Fibroblast of skin of scalp (primary cell): ENCODE measurements at regions not wholly inside any gene's neighbourhood (a gene's known extent, or its start where the extent isn't known, plus 50 kb on each side); places are given as distances from the start of the nearest gene placed in this dataset.

ENCODE experiments used
- DNase-seq: peaks from one replicate; pipeline ENCODE4 v3.0.0-alpha.2; 2013

DNA sequence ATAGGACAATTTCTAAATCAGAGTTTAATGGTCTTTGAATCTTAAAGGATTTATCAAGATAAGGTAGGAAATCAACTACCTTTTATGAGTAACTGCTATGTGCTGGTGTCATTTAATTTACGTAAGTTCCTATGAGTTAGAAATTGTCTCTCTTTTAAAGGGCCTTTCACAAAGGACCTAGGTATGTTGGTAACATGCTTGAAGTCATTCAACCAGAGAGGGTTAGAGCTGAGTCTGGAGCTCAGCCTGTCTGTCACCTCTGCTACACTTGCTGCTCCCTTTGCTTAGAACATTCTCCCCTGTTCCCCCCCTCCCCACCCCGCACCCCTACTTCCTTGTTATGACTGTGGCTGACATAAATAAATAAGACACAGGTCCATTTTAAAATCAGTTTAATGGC lies 190.3 kb upstream of the SEMA6A start:
- DNase-seq, result no peak

DNA sequence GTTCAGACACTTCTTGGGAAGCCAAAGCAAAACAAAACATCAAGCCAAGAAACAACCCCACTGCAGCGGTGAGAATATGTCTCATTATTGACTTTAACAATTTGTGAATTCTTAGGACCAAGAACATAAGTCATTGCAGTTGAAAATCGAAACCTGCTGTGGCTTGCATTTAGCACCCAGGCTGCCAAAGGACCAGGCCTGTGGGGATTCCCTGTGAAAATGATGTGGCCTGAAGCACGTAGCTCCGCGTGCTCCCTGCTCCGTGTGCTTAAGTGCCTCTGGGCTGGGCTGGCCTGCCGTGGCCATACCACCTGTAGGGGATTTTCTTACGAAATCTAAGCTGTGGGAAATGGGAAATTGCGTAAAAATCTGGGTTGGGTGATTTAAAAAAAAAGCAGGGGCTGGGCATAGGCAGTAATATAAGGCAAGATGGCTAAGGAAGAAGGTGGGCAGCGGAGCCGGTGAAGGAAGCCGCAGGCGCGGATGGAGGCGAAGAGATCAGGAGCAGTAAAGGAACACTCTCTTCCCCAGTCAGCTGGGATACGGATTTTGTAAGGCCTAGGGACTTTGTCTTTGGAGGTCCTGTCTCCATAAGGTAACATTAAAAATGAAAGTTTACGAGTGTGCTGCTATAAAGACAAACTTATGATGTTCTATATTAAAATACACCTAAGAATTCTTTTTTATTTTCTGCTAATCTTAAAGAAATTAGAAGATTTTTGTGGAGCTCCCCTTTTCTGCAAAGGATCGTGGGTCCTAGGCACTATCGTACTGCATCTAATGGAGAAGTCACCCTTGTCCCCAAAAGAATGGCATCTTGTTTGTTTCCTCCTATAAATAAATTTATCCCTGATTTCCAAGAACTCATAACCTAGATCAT lies 189.6 kb upstream of the SEMA6A start:
- peak; percentile 43 for DNase-seq

DNA sequence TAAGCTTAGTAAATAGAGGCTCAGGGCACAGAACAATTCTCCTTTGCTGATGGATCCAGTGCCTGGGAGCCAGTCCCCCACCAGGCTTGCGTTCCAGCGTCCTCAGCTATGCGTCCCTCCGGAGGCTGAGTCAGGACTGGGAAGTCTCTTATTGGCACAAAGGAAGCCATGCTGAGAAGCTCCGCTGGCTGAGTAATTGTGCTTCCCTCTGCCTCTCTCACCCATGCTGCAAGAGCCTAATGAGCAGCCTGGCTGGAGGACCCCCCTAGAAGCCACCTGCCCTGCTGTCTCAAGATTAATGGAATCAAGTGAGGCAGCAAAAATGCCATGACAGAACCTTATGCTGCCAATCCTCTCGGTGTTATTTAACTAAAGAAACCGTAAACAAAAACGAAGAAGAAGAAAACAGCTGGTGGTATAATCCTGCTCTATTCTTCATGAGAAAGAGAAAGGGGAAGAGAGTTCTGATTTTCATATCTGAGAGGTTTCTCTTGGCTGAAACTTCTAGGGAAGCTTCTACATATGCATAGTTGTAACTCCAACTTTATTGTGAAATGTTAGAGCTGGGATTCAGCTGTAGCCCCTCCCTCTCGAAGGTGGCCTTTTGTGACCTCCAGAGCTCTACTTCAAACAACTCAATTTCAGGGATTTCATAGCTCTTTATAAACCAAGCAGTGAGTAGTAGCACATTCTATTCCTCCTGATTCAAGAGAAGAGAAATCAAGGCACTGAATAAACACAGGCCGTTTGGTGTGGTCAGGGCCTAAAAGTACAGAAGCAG lies 185.4 kb upstream of the SEMA6A start:
- peak; percentile 77 for DNase-seq

DNA sequence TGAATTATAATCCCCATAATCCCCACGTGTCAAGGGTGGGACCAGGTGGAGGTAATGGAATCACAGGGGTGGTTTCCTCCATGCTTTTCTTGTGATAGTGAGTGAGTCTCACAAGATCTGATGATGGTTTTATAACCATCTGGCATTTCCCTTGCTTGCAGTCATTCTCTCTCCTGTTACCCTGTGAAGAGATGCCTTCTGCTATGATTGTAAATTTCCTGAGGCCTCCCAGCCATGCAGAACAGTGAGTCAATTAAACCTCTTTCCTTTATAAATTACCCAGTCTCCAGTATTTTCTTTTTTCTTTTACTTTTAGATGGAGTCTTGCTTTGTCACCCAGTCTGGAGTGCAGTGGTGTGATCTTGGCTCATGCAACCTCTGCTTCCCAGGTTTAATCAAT lies 182.7 kb upstream of the SEMA6A start:
- DNase-seq, result no peak

DNA sequence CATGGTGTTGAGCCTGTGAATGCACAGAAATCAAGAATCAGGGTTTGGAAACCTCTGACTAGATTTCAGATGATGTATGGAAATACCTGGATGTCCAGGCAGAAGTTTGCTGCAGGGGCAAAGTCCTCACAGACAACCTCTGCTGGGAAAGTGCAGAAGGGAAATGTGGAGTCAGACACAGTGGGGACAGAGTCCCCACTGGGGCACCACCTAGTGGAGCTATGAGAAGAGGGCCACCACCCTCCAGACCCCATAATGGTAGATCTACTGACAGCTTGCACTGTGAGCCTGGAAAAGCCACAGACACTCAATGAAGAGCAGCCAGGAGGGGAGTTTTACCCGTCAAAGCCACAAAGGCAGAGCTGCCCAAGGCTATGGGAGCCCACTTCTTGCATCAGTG lies 181.9 kb upstream of the SEMA6A start:
- no peak for DNase-seq

DNA sequence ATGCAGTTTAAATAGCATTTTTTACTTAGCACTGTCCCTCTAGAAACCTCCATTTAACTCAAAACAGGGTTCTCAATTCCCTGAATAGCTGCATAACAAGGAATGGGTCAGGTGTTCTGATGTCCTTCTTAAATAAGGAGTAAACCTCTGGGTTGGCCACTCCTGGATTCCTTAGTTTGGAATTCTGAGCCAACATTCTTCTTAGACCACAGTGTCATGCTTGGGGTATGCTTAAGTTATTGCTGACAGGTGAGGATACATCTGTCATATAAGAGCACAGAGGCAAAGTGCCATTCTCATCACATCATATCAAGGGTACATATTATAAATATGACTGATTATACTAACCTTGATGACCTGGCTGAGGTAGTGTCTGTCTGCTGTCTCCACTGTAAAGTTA lies 179.9 kb upstream of the SEMA6A start:
- DNase-seq, result no peak

DNA sequence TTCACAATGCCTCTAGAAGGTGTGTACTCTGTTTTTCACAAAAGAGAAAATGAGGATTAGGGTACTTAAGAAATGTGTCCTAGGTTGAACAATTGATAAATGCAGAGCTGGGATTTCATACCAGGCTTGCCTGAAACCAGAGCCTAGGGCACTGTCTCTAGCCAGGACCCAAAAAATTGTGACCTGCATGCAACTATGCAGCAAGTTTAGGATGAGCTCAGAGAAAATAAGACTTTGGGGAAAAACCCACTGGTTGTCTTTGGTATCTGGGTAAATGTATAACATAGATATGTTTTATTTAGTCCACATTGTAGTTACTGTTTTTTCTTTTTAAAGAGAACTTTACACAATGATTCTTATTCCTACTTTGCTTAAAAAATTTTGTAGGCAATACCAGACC lies 177.1 kb upstream of the SEMA6A start:
- DNase-seq, result no peak

DNA sequence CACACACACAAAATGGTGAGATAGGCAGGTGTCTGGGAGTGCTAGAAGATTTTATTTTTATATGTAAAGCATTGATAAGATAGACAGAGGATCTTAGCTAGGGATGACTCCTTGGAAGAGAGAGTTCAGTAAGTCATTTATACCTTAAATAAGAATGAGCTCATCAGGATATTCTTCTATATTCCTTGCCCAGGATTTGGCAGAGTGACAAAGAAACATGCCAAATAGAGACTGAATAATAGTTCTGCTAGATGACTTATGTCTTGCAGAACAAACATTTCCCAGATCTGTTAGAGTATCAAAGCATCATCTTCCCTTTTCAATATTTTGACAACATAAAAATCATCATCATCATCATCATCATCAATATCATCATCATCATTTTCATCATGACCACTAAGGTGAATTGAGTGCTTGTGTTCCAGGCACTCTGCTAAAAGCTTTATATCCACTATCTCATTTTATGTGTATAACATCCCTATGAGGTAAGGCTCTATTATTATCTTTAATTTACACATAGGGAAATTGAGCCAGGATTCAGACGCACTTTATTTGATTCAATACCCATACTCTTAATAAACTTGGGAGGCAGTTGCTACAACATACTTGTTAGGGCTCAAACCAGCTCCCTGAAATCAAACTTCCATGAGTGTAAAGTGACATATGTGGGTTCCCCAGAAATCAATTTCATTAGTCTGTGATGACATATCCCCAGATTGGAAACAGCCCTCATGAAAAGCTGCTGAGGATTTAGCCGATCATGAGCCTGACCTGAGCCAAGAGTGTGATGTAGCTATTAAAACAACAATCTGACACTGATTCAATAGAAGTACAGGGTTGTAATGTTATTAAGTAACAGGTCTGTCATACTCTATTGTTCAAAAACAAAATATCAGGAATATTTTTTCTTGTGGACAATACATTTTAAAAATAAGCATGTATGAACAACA lies 176.3 kb upstream of the SEMA6A start:
- no peak for DNase-seq

DNA sequence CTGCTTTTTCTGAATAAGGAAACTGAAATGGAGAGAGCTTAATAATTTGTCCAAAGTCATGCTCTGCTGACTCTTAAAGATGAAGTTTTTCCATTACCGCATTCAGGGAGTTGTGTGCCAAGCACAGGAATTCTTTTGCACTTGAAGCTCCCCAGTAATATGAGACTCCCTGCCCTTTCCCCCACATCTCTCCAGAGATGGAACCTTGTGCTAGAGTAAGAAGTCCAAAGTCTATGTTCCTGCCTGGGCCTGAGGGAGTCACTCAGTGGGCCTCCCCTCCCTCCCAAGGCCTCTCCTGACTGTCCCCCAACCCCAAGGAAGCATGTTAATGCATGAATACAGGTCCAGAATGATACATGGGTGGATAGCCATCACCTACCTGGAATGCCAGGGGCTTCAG lies 173.3 kb upstream of the SEMA6A start:
- no peak for DNase-seq

DNA sequence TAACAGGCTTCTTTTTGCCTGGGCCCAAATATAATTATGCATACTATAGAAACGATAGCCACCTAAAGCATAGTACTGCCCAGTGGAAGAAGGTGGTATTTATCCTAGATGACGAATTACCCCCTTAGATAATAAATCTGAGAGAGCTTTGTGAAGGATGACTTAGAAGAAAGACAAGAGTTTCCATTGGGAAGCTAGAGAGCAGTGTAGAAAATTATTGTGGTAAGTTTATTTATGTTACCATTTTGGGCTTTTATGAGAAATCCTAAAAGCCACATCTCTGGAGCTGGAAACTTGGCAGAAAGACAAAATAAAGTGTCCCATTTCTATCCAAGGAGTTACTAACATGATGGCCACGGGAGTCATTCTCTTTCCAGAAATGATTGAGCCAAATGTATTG lies 172.0 kb upstream of the SEMA6A start:
- no peak for DNase-seq

DNA sequence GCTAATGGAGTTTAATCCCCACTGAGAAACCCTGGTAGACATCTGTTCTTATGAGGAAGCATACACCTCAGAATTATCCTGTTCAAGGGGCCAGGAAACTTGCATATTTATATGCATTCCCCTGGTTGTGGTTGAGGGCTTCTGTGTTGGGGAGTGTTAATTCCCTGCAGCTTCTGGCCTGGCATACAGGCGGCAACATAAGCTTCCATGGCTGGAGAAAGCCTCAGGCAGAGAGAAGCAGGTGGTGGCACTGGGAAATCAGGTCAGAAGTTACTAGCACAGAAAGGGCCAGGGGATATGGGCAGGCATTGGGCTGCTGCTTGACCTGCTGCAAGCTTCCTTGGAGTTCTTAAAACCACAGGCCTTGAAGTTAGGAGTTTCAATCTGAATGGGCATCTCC lies 166.1 kb upstream of the SEMA6A start:
- DNase-seq, result no peak

DNA sequence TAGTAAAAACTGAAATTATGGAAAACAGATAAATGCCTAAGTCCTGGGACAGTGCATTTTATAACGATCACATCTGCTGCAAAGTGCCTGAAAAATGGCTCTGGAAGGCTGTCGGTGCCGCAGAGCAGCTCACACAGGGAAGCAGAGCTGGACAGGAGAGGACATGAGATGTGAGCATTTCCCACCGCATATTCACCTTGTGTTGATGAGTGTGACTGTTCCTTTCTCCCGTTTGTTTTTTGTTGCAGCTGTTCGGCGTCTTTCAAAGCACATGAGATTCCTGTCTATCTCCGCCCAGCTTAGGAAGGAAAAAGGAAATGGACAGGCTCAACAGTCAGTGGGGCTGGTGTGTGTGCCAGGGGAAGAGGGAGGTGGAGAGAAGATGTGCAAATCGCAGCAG lies 164.9 kb upstream of the SEMA6A start:
- DNase-seq, result no peak

DNA sequence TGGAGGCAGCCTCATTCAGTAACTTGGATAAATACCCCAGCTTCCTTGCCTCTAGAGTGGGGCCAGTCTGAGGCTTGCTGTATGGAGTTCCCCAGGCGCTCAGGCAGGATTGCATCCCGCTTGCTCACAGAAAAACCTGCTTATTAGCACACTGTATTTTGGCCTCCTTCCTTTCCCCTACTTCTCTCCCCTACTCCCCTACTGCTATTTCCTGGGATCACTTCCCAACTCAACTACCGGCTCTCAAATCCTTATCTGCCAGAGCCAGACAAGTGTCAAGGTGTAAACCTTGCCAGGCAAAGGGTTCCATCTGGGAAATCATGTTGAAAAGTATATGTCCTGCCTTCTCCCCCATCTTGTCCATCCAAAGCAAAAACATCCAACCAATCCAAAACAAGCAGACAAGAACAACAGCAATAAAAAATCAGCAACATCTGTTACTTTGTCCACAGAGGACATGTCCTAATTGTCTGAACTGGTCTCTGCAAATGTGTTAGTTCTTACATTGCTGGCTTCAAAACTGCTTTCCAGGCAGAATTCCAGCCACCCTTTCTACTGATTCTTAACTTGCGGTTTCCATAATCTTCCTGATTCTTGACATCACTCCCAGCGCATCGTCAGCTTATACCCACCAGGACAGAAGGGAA lies 164.1 kb upstream of the SEMA6A start:
- peak; percentile 28 for DNase-seq

DNA sequence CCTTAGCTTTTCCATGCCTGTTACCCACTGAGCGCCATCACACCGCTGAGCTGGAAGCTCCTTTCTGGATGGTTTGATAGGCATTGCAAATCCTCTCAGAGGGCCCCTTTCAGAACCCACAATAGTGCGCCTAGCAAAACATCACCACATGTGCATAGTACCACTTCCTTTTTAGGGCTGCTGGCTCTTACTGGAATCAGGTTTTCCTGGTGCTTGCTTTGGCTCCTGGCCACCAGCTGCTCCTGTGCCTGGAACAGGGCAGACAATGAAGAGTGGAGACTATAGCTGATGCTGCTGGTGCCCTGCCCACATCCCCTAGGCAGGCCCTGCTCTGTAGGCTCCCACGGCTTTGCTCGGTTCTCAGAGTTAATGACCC lies 163.6 kb upstream of the SEMA6A start:
- DNase-seq, result peak; percentile 14

DNA sequence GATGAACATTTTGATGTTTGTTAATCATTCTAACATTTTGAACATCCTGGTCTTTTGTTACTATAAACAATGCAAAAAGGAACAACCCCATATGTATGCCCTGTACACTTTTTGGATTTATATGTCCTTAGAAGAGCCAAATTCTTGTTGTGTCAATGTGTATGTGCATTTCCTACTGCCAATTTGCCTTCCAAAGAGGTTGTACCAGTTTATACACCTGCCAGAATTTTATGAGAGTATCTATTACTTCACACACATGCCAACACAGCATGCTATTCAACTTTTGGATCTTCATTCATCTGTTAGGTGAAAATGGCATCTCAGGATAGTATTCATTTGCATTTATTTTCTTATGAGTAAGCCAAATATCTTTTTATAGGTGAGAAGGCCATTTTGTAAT lies 162.0 kb upstream of the SEMA6A start:
- DNase-seq, result no peak

DNA sequence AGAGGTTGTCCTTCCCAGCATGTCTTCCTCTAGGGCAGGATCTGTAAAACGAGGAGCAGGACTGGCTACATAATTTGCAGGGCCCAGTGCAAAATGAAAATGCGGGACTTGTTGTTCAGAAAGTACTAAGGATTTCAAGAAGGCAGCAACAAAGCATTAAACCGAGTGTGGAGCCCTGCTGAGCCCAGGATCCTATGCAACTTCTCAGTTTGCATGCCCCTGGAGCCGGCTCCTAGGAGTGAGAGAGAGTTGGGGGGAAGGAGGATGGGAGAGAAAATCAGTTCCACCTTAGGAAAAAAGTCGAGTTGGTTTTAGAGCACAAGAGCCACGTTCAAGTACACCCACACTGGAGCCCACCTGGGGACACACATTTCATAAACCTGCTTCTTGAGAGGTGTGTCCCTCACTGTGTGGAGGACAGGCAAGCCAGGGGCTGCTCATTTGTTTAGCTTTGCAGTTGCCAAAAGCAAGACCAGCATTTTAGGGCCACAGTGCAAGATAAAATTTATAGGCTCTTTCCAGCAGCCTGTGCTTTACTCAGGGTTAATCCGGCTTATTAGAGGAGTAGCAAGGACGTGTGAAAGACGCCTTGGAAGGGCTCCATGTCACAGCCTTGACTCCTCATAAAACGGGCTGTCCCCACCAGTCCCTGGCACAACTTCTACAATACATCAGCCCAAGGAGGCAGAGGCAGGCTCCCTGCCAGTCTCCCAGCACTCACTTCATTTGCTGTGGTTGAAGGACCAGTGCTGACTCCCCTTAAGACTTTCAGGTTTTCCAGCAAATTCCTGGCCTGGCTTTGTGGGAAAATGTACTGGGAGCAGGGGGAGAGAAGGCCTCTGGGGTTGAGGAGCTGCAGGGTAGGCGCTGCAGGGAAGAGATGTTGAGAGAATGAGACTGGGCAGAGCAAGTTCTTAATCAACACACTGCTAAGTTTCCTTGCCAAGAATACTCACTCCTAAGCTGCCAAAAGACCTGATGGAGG lies 159.7 kb upstream of the SEMA6A start:
- no peak for DNase-seq

DNA sequence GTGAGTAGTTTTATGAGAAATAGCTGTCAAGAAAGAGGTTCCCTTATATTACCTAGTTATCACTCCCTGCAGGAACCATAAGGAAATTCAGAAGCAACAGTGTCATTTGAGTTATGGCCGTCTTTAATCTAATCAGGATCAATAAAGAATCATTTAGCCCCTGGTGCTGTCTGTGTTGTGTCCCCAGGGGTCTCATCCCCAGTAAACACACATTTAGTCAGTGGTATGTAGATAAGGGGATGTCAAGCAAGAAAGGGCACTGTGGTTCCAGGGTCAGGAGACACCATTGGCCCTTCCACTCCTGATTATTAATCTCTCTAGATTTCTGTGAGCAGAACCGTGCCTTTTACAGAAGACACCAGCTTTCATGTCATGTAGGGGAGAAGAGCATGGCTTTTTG lies 158.0 kb upstream of the SEMA6A start:
- DNase-seq, result no peak

DNA sequence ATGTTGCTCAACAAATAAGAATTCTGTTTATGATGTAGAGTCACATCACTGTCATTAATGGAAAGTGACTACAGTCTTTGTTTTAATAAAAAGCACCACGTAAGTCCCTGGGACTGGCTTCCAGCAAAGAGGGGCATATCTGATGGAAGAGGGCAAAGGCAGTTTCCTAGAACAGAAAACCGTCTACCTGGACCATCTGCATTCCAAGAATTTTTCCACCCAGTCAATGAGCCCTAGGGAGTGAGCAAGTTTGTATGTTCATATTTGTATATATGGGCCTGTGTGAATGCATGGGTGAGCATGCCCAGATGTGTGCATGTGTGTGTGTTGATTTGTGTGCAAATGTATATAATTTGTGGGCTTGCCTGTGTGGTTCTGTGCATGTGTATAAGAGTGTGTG lies 156.8 kb upstream of the SEMA6A start:
- no peak for DNase-seq

DNA sequence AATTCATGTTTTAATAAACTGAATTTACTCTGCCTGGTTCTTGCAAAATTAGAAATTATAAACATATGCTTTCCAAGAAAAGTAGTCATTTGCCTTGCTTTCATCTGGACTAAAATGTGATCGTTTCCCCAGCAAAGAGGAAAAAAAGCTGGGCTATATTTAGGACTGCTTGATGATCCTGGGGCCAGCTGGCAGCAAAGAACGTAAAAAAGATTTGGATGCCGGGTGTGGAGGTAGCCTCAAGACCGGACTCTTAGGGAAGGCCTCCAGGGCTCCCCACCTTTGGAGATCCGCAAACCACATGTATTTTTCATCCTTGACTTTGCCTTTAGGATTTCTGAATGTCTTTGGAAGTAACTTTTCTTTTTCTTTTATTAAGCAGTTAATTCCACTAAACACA lies 156.1 kb upstream of the SEMA6A start:
- no peak for DNase-seq

DNA sequence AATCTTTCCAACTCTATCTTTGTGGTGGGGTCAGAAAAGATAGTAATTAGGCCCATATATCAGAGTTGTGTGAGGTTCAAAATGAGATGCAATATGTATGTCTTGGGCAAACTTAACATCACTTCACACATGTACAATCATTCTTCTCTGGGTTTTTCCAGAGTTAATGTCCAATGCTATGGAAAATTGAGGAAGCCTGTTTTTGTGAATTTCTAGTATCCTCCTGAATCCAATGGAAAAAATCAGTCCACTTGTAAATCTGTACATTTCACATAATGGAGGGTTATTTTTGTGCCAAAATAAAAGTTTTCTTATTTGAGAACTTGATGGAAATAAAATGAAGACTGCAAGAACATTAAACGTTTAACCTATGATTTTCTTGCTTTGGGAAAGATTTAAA lies 155.6 kb upstream of the SEMA6A start:
- DNase-seq, result no peak

DNA sequence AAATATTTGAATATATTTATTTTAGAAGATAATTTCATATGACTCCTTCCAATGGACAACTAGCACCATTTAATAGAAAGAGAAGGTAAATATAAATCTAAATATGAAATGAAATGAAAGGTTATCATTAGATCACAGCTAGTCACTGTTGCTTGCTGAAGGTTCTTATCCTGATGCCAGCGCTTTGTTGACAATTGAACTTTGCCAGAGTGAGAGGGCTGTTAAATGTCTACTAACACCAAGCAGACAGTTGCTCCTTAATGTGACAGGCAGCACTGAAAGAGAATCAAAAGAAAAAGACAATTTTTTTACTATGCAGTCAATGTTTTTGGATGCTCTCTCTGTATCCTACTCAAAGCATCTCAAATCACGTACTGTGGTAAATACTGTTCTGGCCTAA lies 152.6 kb upstream of the SEMA6A start:
- DNase-seq, result no peak
